GM12878 (cell line): ENCODE measurements at regions not wholly inside any gene's neighbourhood (a gene's known extent, or its start where the extent isn't known, plus 50 kb on each side); places are given as distances from the start of the nearest gene placed in this dataset.

Source experiments
- ATAC-seq: fragments of 200-7000 bp; cut with Tn5 transposase; 3 replicates; pipeline ENCODE4 v1.9.1; 2020; ENCODE audit warnings: mild to moderate bottlenecking, moderate library complexity
- BruUV-seq: library from RNA; stranded (reverse); fragments of 400-500 nt; replicated peaks from 2 replicates; lab custom pipeline; 2021; lab: Mats Ljungman, UMichigan
- CTCF ChIA-PET: fragments of 300-600 bp; sonication (Branson Sonifier 250); formaldehyde crosslinking; extraction: SDS; loops from one replicate; lab custom pipeline; 2021; ENCODE audit warnings: inconsistent platforms; lab: Yijun Ruan, JAX
- POLR2A ChIA-PET: fragments of 350-600 bp; formaldehyde crosslinking; extraction: SDS; loops from one replicate; lab custom pipeline; 2021; ENCODE audit warnings: inconsistent platforms; lab: Charles Lee
- RAD21 ChIA-PET: fragments of 300-600 bp; sonication (Branson Sonifier 250); formaldehyde crosslinking; loops from one replicate; lab custom pipeline; 2023; ENCODE audit warnings: antibody characterized with exemption; ENCODE audit not compliant: unreplicated experiment; lab: Charles Lee
- SMC1A ChIA-PET: fragments of 300-600 bp; sonication (Branson Sonifier 250); formaldehyde crosslinking; loops from one replicate; lab custom pipeline; 2023; ENCODE audit not compliant: unreplicated experiment, uncharacterized antibody; lab: Charles Lee
- DNase-seq: peaks from one replicate; pipeline ENCODE4 v3.0.0-alpha.2; 2011; ENCODE audit warnings: low read depth, low spot score
- FAIRE-seq: peaks from 3 replicates; lab custom pipeline; 2011; peaks lifted over from hg19 to GRCh38; lab: Jason Lieb, UNC
- H2AFZ ChIP-seq: 2 replicates; pipeline ENCODE4 v1.6.0; 2011; ENCODE audit warnings: low read depth, low read length, control low read depth; ENCODE audit not compliant: control insufficient read depth
- H3K27ac ChIP-seq: 2 replicates; pipeline ENCODE4 v1.5.1; 2011; ENCODE audit warnings: control low read depth; ENCODE audit not compliant: control insufficient read depth, insufficient read depth
- H3K27me3 ChIP-seq, 2 experiments: replicated peaks in 1 of 2; 2 replicates each; pipeline versions ENCODE4 v1.6.0 to v1.6.1; 2011; ENCODE audit warnings: low read length in 1 of 2; ENCODE audit not compliant: control insufficient read depth in 2 of 2, insufficient read depth in 2 of 2
- H3K36me3 ChIP-seq, 2 experiments: 2 replicates each; pipeline ENCODE4 v1.5.1; 2011; ENCODE audit warnings: low read length in 1 of 2; ENCODE audit not compliant: control insufficient read depth in 2 of 2, insufficient read depth in 2 of 2
- H3K4me1 ChIP-seq: 2 replicates; pipeline ENCODE4 v1.6.1; 2011; ENCODE audit warnings: mild to moderate bottlenecking, low read length, moderate library complexity, mixed read lengths; ENCODE audit not compliant: control insufficient read depth, insufficient read depth
- H3K4me2 ChIP-seq: 2 replicates; pipeline ENCODE4 v1.6.0; 2011; ENCODE audit warnings: control low read depth; ENCODE audit not compliant: control insufficient read depth, insufficient read depth
- H3K4me3 ChIP-seq: fragments of 200-600 bp; sonication (generic); 2 replicates; pipeline ENCODE4 v1.5.1; 2016
- H3K79me2 ChIP-seq: 2 replicates; pipeline ENCODE4 v1.6.0; 2011; ENCODE audit warnings: low read length; ENCODE audit not compliant: control insufficient read depth, insufficient read depth
- H3K9ac ChIP-seq: 2 replicates; pipeline ENCODE4 v1.8.0; 2011; ENCODE audit warnings: low read length, control low read depth, mixed read lengths; ENCODE audit not compliant: control insufficient read depth, insufficient read depth
- H3K9me3 ChIP-seq: replicated peaks from 3 replicates; pipeline ENCODE4 v1.5.1; 2011; ENCODE audit warnings: mild to moderate bottlenecking, low read length; ENCODE audit not compliant: control insufficient read depth, insufficient read depth
- H4K20me1 ChIP-seq: 2 replicates; pipeline ENCODE4 v1.6.0; 2011; ENCODE audit not compliant: control insufficient read depth, insufficient read depth
- ATF3 ChIP-seq: IDR thresholded peaks from 2 replicates; pipeline ENCODE4 v1.6.1; 2011; ENCODE audit warnings: low read depth, mild to moderate bottlenecking, low read length, moderate library complexity, borderline replicate concordance; ENCODE audit errors: extremely low read depth
- CEBPZ ChIP-seq: fragments of 150-350 bp; IDR thresholded peaks from 2 replicates; pipeline ENCODE4 v1.6.1; 2016; ENCODE audit warnings: low read depth, low read length
- CHD4 ChIP-seq: fragments of 200-600 bp; sonication (generic); IDR thresholded peaks from 2 replicates; pipeline ENCODE4 v1.6.1; 2016; ENCODE audit warnings: mild to moderate bottlenecking
- ELK1 ChIP-seq: IDR thresholded peaks from 2 replicates; pipeline ENCODE4 v1.6.1; 2012; ENCODE audit warnings: low read depth, low read length, improper control_type of control experiment
- FOXK2 ChIP-seq: fragments of 450-650 bp; IDR thresholded peaks from 2 replicates; pipeline ENCODE4 v1.6.1; 2017; ENCODE audit warnings: mild to moderate bottlenecking, moderate library complexity
- NBN ChIP-seq: fragments of 450-650 bp; IDR thresholded peaks from 2 replicates; pipeline ENCODE4 v1.6.1; 2016
- NKRF ChIP-seq: fragments of 450-650 bp; conservative IDR thresholded peaks from 2 replicates; pipeline ENCODE4 v1.6.1; 2017; ENCODE audit warnings: mild to moderate bottlenecking, moderate library complexity
- PKNOX1 ChIP-seq: fragments of 450-650 bp; IDR thresholded peaks from 2 replicates; pipeline ENCODE4 v1.6.1; 2016; ENCODE audit warnings: mild to moderate bottlenecking
- RCOR1 ChIP-seq: conservative IDR thresholded peaks from 2 replicates; pipeline ENCODE4 v1.6.1; 2012; ENCODE audit warnings: low read depth, low read length, improper control_type of control experiment
- RFX5 ChIP-seq: IDR thresholded peaks from 2 replicates; pipeline ENCODE4 v1.6.1; 2011; ENCODE audit warnings: low read depth, low read length, improper control_type of control experiment
- STAT3 ChIP-seq: IDR thresholded peaks from 2 replicates; pipeline ENCODE4 v1.6.1; 2011; ENCODE audit warnings: low read depth, low read length, improper control_type of control experiment
- SUZ12 ChIP-seq: fragments of 200-600 bp; sonication (generic); IDR thresholded peaks from one replicate; pipeline ENCODE4 v1.6.1; 2018; ENCODE audit warnings: antibody characterized with exemption, mild to moderate bottlenecking; ENCODE audit not compliant: unreplicated experiment
- USF2 ChIP-seq: IDR thresholded peaks from 2 replicates; pipeline ENCODE4 v1.6.1; 2011; ENCODE audit warnings: low read depth, low read length, improper control_type of control experiment, borderline replicate concordance
- WGBS: methylation state at CpG from one replicate; pipeline ENCODE4 v1.1.6; 2016; ENCODE audit warnings: low lambda C conversion rate; ENCODE audit not compliant: insufficient replicate concordance, insufficient coverage; ENCODE audit errors: missing lambda C conversion rate; 5-methylcytosine and 5-hydroxymethylcytosine counted together
- in situ Hi-C: fragments of 300-500 bp; cut with MboI; formaldehyde crosslinking; loops from 9 replicates; pipeline ENCODE4 v1.14.3; 2018; ENCODE audit warnings: mixed read lengths
- intact Hi-C: fragments of 100-400 bp; cut with micrococcal nuclease; formaldehyde crosslinking; loops from one replicate; pipeline ENCODE4 v1.14.2; 2022; ENCODE audit not compliant: unreplicated experiment

- Histone ChIP-seq H3K27me3 (no peaks in the 10 kb centered on the region; a peak in 1 of 4 replicates), H2AFZ (no peak overlapping the region), H3K9ac (no peak overlapping the region), H3K4me1 (no peaks in the 10 kb centered on the region), H4K20me1 (no peaks in the 10 kb centered on the region), H3K36me3 (no peaks in the 10 kb centered on the region), H3K4me2 (no peak overlapping the region), H3K4me3 (no peak overlapping the region), H3K27ac (no peak overlapping the region), H3K9me3 (no peaks in the 10 kb centered on the region), H3K79me2 (no peaks in the 10 kb centered on the region)
- ChIA-PET CTCF (no interaction called here), SMC1A (interaction anchor here (0.6 to 1.0 kb wide), 2 partner anchors 22 to 103 kb away, joined by 3 to 4 read pairs; no protein-coding TSS in a partner anchor), RAD21 (no interaction called here), POLR2A (interaction anchor here (0.7 kb wide), 1 partner anchor 97 kb away, joined by 4 read pairs; no protein-coding TSS in a partner anchor)
- intact Hi-C loops (no loop called here), in situ Hi-C loops (no loop called here)
- FAIRE-seq (no peak), DNase-seq (no peak), ATAC-seq (no peak)
- 60% methylated on average over 10 of the region's 10 CpGs for WGBS
- BruUV-seq: no TSS peak
- TF ChIP-seq ATF3 (no peak), RCOR1 (no peak), CHD4 (no peak), USF2 (no peak), CEBPZ (no peak), RFX5 (no peak), STAT3 (no peak), FOXK2 (no peak), PKNOX1 (no peak), ELK1 (no peak), NBN (no peak), SUZ12 (no peak), NKRF (no peak)
These were observed 156.0 kb downstream of the SEC61B start for GRCh38 chr9:99377790-99378775.
